NCI-H2171 (cell line): ENCODE measurements at regions not wholly inside any gene's neighbourhood (a gene's known extent, or its start where the extent isn't known, plus 50 kb on each side); places are given as distances from the start of the nearest gene placed in this dataset.

Experiments
- DNase-seq: peaks from one replicate; lab custom pipeline; 2025; lab: John Stamatoyannopoulos, UW

DNA sequence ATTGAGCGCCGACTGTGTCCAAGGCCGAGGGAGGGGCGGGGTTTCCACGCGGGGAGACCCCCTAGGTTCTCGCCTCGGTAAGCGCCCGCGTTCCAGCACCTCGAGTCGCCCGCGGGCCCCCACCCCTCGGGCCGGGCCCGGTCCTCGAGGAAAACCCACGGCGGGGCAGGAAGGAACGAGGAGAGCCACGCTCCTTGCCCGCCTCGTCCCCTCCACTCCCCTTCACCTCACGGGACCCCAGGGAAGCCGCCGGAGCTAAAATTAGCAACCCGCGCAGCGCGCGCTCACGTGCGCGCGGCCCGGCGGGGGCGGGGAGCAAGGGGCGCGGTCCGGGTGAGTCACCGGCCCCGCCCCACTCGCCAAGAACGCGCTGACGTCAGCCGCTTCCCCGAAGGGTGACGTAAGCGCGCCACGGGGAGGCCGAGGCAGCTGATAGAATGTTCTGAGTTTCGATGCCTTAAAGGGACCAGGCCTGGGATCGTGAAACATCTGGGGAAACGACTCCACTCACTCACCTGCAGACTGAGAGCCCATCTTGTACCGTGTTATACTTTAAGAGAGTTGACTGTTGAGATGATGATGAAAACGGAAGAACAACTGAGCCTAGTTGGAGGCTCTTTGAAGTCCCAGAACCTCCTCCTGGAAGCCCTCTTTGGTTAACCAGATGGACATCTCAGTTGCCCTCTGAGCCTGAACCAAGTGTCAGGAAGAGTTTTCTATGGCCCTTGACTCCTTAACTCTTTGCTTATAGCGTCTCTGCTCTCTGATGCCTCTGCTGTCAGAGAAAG lies 49.7 kb upstream of the ATF3 start:
- peak; percentile 92 for DNase-seq
